SU-DHL-6 (cell line): ENCODE measurements at regions not wholly inside any gene's neighbourhood (a gene's known extent, or its start where the extent isn't known, plus 50 kb on each side); places are given as distances from the start of the nearest gene placed in this dataset.

ENCODE experiments used
- H2AFZ ChIP-seq: fragments of 200-600 bp; sonication (generic); 2 replicates; pipeline ENCODE4 v1.6.1; 2014; ENCODE audit warnings: low read depth, mild to moderate bottlenecking, moderate library complexity, mixed read lengths, antibody characterized with exemption, low read length; ENCODE audit not compliant: severe bottlenecking
- H3F3A ChIP-seq: fragments of 200-600 bp; shearing (Covaris generic); 2 replicates; pipeline ENCODE4 v1.6.0; 2016; ENCODE audit warnings: antibody characterized with exemption, mild to moderate bottlenecking; ENCODE audit not compliant: insufficient read depth
- H3K27ac ChIP-seq: fragments of 200-600 bp; sonication (generic); 2 replicates; pipeline ENCODE4 v1.5.1; 2016; ENCODE audit warnings: low read depth, mild to moderate bottlenecking, low read length, moderate library complexity, mixed read lengths
- H3K27me3 ChIP-seq: fragments of 200-600 bp; sonication (generic), shearing (Covaris generic); 2 replicates; pipeline ENCODE4 v1.6.0; 2014; ENCODE audit warnings: mild to moderate bottlenecking, low read length
- H3K36me3 ChIP-seq: fragments of 200-600 bp; sonication (generic); 2 replicates; pipeline ENCODE4 v1.6.1; 2014; ENCODE audit warnings: mild to moderate bottlenecking, low read length, mixed read lengths
- H3K4me2 ChIP-seq: fragments of 300-600, 200-600 bp; shearing (Covaris generic), sonication (generic); 2 replicates; pipeline ENCODE4 v1.6.0; 2014; ENCODE audit warnings: low read length, low read depth, mild to moderate bottlenecking; ENCODE audit not compliant: poor library complexity, severe bottlenecking
- H3K4me3 ChIP-seq: fragments of 200-600 bp; sonication (generic); 2 replicates; pipeline ENCODE4 v1.5.1; 2014; ENCODE audit warnings: antibody characterized with exemption, low read length, mild to moderate bottlenecking, mixed read lengths; ENCODE audit not compliant: insufficient read depth, poor library complexity, severe bottlenecking
- H3K79me2 ChIP-seq: fragments of 200-600 bp; sonication (generic); 2 replicates; pipeline ENCODE4 v1.6.1; 2014; ENCODE audit warnings: mild to moderate bottlenecking, low read length, moderate library complexity; ENCODE audit not compliant: insufficient read depth
- H3K9ac ChIP-seq: fragments of 200-600 bp; sonication (generic); 2 replicates; pipeline ENCODE4 v1.7.0; 2014; ENCODE audit warnings: mild to moderate bottlenecking, low read length
- H3K9me2 ChIP-seq: fragments of 200-600 bp; sonication (generic); replicated peaks from 2 replicates; pipeline ENCODE4 v1.6.1; 2014; ENCODE audit warnings: low read length; ENCODE audit not compliant: insufficient read depth
- H3K9me3 ChIP-seq: fragments of 200-600 bp; sonication (generic); 2 replicates; pipeline ENCODE4 v1.6.1; 2014; ENCODE audit warnings: low read length, mixed read lengths; ENCODE audit not compliant: insufficient read depth
- H4K20me1 ChIP-seq: fragments of 200-600 bp; sonication (generic); 2 replicates; pipeline ENCODE4 v1.6.1; 2014; ENCODE audit warnings: low read depth, mild to moderate bottlenecking, antibody characterized with exemption, low read length, moderate library complexity, mixed read lengths
- EZH2phosphoT487 ChIP-seq: fragments of 200-600 bp; sonication (generic), shearing (Covaris generic); conservative IDR thresholded peaks from 2 replicates; pipeline ENCODE4 v1.6.1; 2018; ENCODE audit warnings: mild to moderate bottlenecking, antibody characterized with exemption, low read length, moderate library complexity, mixed read lengths
- TF ChIP-seq, protein P1 (sequence below): fragments of 200-600 bp; sonication (generic); IDR thresholded peaks from one replicate; pipeline ENCODE4 v1.5.1; 2017; ENCODE audit warnings: antibody characterized with exemption, mild to moderate bottlenecking, low read length, moderate library complexity; ENCODE audit not compliant: insufficient read depth, poor library complexity, severe bottlenecking

DNA sequence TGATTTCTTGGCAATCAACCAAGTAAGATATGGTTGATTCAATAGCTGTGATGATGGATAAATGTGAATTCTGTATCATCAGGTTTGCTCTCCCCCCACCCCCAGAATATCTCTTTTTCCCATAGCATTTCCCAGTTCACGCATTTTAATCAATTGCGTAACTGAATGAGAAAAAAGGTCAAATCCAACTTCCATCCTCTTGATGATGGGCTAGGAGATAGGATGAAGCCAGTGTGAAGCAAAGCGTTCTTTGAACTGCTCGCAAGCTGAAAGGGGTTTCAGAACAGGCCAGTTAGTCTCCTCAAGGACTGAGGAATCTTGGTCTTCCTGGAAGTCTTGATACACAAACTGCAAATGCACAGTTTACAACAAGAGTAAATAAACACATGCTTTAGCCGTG, 94.5 kb upstream of the ARMC3 start:
- Histone ChIP-seq H2AFZ (no peak overlapping the region), H4K20me1 (no peaks in the 10 kb centered on the region), H3K27me3 (no peaks in the 10 kb centered on the region), H3K4me2 (no peak overlapping the region), H3K9me3 (no peaks in the 10 kb centered on the region), H3K9ac (no peak overlapping the region), H3K36me3 (no peaks in the 10 kb centered on the region), H3K27ac (no peak overlapping the region), H3K79me2 (no peaks in the 10 kb centered on the region), H3K9me2 (no peaks in the 10 kb centered on the region), H3F3A (no peaks in the 10 kb centered on the region), H3K4me3 (no peak overlapping the region)
- TF ChIP-seq EZH2phosphoT487: no peak
- TF ChIP-seq, protein P1, sequence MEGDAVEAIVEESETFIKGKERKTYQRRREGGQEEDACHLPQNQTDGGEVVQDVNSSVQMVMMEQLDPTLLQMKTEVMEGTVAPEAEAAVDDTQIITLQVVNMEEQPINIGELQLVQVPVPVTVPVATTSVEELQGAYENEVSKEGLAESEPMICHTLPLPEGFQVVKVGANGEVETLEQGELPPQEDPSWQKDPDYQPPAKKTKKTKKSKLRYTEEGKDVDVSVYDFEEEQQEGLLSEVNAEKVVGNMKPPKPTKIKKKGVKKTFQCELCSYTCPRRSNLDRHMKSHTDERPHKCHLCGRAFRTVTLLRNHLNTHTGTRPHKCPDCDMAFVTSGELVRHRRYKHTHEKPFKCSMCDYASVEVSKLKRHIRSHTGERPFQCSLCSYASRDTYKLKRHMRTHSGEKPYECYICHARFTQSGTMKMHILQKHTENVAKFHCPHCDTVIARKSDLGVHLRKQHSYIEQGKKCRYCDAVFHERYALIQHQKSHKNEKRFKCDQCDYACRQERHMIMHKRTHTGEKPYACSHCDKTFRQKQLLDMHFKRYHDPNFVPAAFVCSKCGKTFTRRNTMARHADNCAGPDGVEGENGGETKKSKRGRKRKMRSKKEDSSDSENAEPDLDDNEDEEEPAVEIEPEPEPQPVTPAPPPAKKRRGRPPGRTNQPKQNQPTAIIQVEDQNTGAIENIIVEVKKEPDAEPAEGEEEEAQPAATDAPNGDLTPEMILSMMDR: no peak

DNA sequence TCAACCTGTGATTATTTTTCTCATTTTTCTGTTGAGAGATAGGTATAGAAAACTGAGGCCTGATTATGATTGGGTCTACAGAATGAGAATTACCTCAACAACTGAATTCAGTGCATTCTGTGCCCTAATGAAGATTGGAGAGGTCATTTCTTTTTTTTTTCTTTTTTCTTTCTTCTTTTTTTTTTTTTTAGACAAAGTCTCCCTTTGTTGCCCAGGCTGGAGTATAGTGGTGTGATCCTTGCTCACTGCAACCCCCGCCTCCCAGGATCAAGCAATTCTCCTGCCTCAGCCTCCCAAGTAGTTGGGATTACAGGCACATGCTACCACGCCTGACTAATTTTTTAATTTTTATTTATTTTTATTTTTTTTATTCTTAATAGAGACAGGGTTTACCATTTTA, 95.0 kb upstream of the ARMC3 start:
- Histone ChIP-seq H3K27ac (no peak overlapping the region), H2AFZ (no peak overlapping the region), H3K4me3 (no peak overlapping the region), H3K36me3 (no peaks in the 10 kb centered on the region), H3K79me2 (no peaks in the 10 kb centered on the region), H3K27me3 (no peaks in the 10 kb centered on the region), H3K4me2 (no peak overlapping the region), H3K9ac (no peak overlapping the region), H3K9me3 (no peaks in the 10 kb centered on the region), H3F3A (no peaks in the 10 kb centered on the region), H4K20me1 (no peaks in the 10 kb centered on the region), H3K9me2 (no peaks in the 10 kb centered on the region)
- TF ChIP-seq, protein P1: no peak
- TF ChIP-seq EZH2phosphoT487: no peak

DNA sequence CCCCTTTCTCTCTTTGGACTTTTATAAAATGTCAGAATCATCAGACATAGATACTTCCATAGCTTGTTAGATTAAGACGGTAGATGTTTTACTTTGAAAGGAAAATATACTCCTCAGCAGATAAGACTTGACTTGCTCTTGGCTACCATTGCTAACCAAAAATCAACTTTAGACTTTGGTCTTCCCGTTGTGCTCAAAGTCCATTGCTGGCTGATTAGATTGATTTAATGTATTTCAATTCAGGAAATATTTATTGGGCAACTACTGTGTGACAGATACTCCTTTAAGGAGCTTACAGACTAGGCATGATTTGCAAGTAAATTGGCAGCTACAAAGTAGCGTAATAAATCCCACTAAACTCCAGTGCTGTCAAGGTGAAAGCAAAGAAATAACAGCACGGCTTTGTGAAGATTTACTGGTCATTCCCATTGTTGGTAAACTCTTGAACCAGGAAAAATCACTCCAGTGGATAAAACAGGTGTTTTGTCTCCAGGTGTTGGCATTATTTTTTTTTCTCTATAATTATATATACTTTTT, 95.7 kb upstream of the ARMC3 start:
- H3K27me3 ChIP-seq: no peaks in the 10 kb centered on the region
- H3K27ac ChIP-seq: no peak overlapping the region
- no peak overlapping the region for H3K4me2 ChIP-seq
- H3K4me3 ChIP-seq: no peak overlapping the region
- H4K20me1 ChIP-seq: no peaks in the 10 kb centered on the region
- no peak overlapping the region for H2AFZ ChIP-seq
- H3K9me3 ChIP-seq: no peaks in the 10 kb centered on the region
- H3K36me3 ChIP-seq: no peaks in the 10 kb centered on the region
- H3K9ac ChIP-seq: no peak overlapping the region
- H3F3A ChIP-seq: no peaks in the 10 kb centered on the region
- TF ChIP-seq, protein P1: no peak
- no peak for TF ChIP-seq EZH2phosphoT487
- no peaks in the 10 kb centered on the region for H3K9me2 ChIP-seq
- H3K79me2 ChIP-seq: no peaks in the 10 kb centered on the region
